Fibroblast of pulmonary artery (primary cell): ENCODE measurements at regions not wholly inside any gene's neighbourhood (a gene's known extent, or its start where the extent isn't known, plus 50 kb on each side); places are given as distances from the start of the nearest gene placed in this dataset.

Experiments
- DNase-seq: peaks from one replicate; pipeline ENCODE4 v3.0.0-alpha.2; 2010; ENCODE audit warnings: low read depth
- H3K4me3 ChIP-seq: replicated peaks from 2 replicates; pipeline ENCODE4 v1.5.1; 2011; ENCODE audit warnings: low read depth, mild to moderate bottlenecking, control low read depth, low read length, moderate library complexity
- TF ChIP-seq, protein P1 (sequence below): IDR thresholded peaks from 2 replicates; pipeline ENCODE4 v1.5.1; 2011; ENCODE audit warnings: mild to moderate bottlenecking, control low read depth, low read length, inconsistent platforms; ENCODE audit errors: missing control alignments

DNA sequence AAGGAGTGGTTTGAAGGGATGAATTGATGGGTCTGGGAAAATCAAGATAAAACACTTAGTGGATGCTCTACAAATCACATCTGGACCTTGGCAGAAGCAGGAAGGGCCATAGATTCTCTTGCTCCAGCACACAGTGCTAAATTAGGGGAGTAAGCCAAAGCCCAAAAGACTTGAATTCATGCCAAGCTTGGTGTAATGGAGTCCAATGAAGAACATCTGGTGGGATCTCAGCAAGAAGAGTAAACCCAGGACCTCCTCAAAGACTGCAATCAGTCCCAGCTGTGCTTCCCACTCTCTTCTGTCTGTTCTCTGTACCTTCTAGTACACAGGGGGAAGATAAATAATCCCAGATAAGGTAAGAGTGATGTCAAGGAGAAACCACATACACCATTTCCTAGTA, 683.4 kb downstream of the RNF144B start:
- TF ChIP-seq, protein P1, sequence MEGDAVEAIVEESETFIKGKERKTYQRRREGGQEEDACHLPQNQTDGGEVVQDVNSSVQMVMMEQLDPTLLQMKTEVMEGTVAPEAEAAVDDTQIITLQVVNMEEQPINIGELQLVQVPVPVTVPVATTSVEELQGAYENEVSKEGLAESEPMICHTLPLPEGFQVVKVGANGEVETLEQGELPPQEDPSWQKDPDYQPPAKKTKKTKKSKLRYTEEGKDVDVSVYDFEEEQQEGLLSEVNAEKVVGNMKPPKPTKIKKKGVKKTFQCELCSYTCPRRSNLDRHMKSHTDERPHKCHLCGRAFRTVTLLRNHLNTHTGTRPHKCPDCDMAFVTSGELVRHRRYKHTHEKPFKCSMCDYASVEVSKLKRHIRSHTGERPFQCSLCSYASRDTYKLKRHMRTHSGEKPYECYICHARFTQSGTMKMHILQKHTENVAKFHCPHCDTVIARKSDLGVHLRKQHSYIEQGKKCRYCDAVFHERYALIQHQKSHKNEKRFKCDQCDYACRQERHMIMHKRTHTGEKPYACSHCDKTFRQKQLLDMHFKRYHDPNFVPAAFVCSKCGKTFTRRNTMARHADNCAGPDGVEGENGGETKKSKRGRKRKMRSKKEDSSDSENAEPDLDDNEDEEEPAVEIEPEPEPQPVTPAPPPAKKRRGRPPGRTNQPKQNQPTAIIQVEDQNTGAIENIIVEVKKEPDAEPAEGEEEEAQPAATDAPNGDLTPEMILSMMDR = no peak
- H3K4me3 ChIP-seq = no peak overlapping the region
- no peak for DNase-seq

DNA sequence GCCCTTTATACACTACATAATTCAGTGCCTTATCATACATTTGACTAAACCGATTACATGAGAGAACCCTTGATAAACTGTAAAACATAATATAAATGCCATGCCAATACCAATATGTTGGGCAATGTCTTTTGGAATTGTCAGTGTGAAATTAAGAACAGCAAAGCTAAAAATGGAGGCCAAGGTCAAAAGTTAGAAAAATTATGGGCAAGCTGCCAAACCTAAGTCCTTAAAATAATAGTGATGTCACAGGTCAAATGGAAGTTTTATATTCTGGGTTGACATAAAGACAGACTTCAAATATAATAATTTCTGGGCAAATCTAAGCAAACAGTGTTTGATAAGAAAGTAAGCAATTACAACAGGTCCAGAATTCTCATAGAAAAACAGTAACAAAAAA, 696.7 kb downstream of the RNF144B start:
- TF ChIP-seq, protein P1 = no peak
- no peak for DNase-seq
- no peak overlapping the region for H3K4me3 ChIP-seq

DNA sequence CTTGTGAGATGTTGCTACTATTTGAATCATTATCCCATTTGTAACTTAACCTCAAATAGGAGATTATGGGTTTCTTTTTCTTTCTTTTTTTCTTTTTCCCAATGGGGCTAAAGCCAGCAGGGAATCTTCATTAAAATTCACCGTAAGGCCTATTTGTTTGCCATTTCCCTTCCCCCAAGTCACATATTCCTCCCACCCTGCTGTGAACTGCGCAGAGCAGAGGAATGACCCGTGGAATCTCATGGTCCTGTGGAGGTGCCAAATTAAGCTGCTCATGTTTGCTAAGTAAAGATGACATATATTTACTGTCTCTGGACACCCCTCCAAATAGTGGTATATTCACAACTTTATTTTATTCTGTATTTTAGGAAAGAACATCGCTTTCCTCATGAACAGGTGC, 699.3 kb downstream of the RNF144B start:
- H3K4me3 ChIP-seq = no peak overlapping the region
- TF ChIP-seq, protein P1 = no peak
- DNase-seq = no peak

DNA sequence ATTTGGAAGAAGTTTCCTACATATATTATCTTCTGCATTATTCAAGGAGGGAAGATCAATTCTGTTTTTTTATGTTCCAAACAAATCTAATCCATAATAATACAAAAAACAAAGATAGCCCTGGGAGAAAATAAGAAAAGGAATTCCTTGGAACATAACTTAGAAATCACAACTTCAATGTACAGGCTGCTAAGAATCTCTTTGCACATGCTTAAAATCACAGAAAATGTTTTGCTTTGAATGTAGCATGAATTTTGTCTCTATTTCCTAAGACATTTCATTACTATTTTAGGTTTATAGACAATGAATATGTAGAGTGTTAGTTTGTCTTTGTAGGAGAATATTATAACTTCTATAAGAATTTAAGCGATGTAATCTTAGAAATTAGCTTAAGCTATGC, 700.1 kb downstream of the RNF144B start:
- no peak for DNase-seq
- H3K4me3 ChIP-seq = no peak overlapping the region
- TF ChIP-seq, protein P1 = no peak

DNA sequence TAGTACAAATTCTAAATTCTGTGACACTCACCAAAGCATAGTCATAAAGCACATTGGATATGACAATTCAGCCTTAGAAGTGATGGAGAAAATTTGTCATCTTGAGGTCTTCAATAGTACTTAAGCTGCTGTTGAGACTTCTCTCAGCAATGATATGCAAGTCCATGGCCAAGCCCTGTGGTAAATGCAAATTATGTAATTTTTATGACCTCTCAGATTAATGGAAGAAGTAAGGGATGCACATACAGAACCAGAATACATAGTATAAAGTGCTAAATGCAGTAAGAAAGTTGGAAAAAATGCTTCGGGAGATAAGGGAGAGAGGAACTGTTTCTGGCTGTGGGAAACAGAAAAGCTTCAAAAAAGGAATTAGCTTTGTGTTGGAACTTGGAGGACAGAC, 700.7 kb downstream of the RNF144B start:
- H3K4me3 ChIP-seq = no peak overlapping the region
- no peak for DNase-seq
- TF ChIP-seq, protein P1 = no peak

DNA sequence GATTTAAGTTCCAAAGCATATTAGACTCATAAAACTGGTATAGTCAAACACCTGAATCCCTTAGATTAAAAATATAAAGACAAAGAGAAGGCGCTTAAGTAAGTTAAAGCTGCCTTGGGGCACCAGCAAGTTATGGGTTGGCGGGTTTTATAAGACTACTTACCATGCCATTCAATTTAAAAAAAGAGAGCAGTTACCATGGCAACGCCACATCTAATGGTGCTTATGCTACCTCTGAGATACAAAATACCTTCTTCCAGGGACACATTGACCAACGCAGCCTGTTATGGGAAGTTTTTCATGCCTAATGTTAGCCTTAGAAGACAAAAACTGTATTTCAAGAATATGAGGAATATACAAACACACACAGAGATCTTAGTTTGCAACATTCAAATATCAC, 713.6 kb downstream of the RNF144B start:
- DNase-seq = no peak
- no peak overlapping the region for H3K4me3 ChIP-seq
- TF ChIP-seq, protein P1 = no peak

DNA sequence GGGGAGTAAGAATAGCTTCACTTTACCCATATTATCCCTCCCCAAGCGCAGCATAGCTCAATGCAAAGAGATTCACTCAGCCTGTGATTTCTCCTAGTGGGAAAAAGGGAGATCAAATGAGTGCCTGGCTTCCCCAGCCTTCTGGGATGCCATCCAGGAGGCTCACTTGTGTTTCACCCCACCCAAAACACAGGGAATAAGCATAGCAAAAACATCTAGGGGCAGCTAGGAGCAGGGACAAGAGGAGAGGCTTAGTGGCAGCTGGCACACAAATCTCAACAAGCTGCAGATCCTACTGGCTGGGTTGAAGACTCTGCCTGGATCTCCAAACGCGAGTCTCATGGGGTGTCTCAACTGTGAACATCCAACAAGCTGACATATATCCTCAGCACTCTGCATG, 715.8 kb downstream of the RNF144B start:
- TF ChIP-seq, protein P1 = no peak
- H3K4me3 ChIP-seq = no peak overlapping the region
- DNase-seq = no peak
